WTC11 (cell line): ENCODE measurements at regions not wholly inside any gene's neighbourhood (a gene's known extent, or its start where the extent isn't known, plus 50 kb on each side); places are given as distances from the start of the nearest gene placed in this dataset.

Experiments used
- CREB1 ChIP-seq: sonication (generic); formaldehyde crosslinking; IDR thresholded peaks from 2 replicates; pipeline ENCODE4 v1.8.0; 2023; ENCODE audit warnings: mild to moderate bottlenecking, missing genetic modification reagents
- CREM ChIP-seq: sonication (generic); formaldehyde crosslinking; IDR thresholded peaks from 2 replicates; pipeline ENCODE4 v1.8.1; 2022; ENCODE audit warnings: mild to moderate bottlenecking, missing genetic modification reagents, moderate library complexity
- ELF4 ChIP-seq: sonication (generic); formaldehyde crosslinking; IDR thresholded peaks from 2 replicates; pipeline ENCODE4 v1.8.1; 2022; ENCODE audit warnings: low read depth, mild to moderate bottlenecking, moderate library complexity, missing genetic modification reagents
- FOXJ3 ChIP-seq: sonication (generic); formaldehyde crosslinking; IDR thresholded peaks from 2 replicates; pipeline ENCODE4 v1.9.0; 2021; ENCODE audit warnings: missing genetic modification reagents, mild to moderate bottlenecking, borderline replicate concordance
- NR1H2 ChIP-seq: sonication (generic); formaldehyde crosslinking; IDR thresholded peaks from 2 replicates; pipeline ENCODE4 v1.9.0; 2021; ENCODE audit warnings: mild to moderate bottlenecking, moderate library complexity, missing genetic modification reagents
- RORB ChIP-seq: fragments of 250-450 bp; sonication (Bioruptor Pico); IDR thresholded peaks from 2 replicates; pipeline ENCODE4 v1.9.0; 2021; ENCODE audit warnings: mild to moderate bottlenecking
- TEAD1 ChIP-seq: sonication (generic); formaldehyde crosslinking; IDR thresholded peaks from 2 replicates; pipeline ENCODE4 v1.8.0; 2022; ENCODE audit warnings: mild to moderate bottlenecking, missing genetic modification reagents
- TEAD4 ChIP-seq: sonication (generic); formaldehyde crosslinking; IDR thresholded peaks from 2 replicates; pipeline ENCODE4 v1.8.0; 2022; ENCODE audit warnings: mild to moderate bottlenecking, missing genetic modification reagents
- ZNF232 ChIP-seq: sonication (generic); formaldehyde crosslinking; IDR thresholded peaks from 2 replicates; pipeline ENCODE4 v1.8.0; 2022; ENCODE audit warnings: mild to moderate bottlenecking, missing genetic modification reagents
- TF ChIP-seq, protein P1 (sequence below): sonication (generic); formaldehyde crosslinking; IDR thresholded peaks from 2 replicates; pipeline ENCODE4 v1.8.1; 2022; ENCODE audit warnings: low read depth, missing genetic modification reagents, borderline replicate concordance
- TF ChIP-seq, protein P2 (sequence below): fragments of 200-600 bp; IDR thresholded peaks from 2 replicates; pipeline ENCODE4 v1.8.0; 2022; ENCODE audit warnings: antibody characterized with exemption
- TF ChIP-seq, protein P3 (sequence below): sonication (generic); formaldehyde crosslinking; IDR thresholded peaks from 2 replicates; pipeline ENCODE4 v1.8.0; 2022; ENCODE audit warnings: mild to moderate bottlenecking, missing genetic modification reagents
- TF ChIP-seq, protein P4 (sequence below): sonication (generic); formaldehyde crosslinking; IDR thresholded peaks from 2 replicates; pipeline ENCODE4 v1.8.0; 2023; ENCODE audit warnings: missing genetic modification reagents, mild to moderate bottlenecking, borderline replicate concordance

DNA sequence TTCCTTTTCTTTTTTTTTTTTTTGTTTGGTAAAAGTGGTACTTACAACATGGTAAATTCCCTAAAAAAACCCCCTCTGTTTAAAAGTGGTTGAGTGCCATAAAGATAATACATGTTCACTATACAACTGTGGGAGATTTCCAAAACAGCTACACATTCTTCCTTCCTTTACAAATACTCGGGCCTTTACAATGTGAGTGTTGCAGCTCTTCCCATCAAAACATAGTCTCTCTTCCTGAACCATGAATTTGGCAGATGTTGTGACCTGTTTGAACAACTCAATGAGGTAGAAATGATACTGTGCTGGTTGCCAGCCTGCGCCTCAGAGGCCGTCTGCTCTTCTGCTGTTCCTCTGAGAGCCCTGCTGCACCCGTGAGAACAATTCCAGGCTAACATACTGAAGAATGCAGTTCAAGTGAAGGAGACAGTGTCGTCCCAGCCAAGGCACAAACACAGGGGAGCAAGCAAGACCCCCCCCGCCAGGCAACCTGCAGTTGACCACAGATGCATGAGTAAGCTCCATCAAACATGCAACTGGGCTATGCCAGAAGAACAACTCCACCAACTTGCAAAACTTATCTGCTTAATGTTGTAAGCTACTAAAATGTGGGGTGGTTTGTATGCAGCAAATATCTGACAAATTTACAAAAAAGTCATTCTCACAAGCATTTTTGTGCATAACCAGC lies 645.0 kb downstream of the PCDH7 start:
- TF ChIP-seq, protein P1, sequence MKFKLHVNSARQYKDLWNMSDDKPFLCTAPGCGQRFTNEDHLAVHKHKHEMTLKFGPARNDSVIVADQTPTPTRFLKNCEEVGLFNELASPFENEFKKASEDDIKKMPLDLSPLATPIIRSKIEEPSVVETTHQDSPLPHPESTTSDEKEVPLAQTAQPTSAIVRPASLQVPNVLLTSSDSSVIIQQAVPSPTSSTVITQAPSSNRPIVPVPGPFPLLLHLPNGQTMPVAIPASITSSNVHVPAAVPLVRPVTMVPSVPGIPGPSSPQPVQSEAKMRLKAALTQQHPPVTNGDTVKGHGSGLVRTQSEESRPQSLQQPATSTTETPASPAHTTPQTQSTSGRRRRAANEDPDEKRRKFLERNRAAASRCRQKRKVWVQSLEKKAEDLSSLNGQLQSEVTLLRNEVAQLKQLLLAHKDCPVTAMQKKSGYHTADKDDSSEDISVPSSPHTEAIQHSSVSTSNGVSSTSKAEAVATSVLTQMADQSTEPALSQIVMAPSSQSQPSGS (CRISPR knock-in tag), result no peak
- TF ChIP-seq, protein P2, sequence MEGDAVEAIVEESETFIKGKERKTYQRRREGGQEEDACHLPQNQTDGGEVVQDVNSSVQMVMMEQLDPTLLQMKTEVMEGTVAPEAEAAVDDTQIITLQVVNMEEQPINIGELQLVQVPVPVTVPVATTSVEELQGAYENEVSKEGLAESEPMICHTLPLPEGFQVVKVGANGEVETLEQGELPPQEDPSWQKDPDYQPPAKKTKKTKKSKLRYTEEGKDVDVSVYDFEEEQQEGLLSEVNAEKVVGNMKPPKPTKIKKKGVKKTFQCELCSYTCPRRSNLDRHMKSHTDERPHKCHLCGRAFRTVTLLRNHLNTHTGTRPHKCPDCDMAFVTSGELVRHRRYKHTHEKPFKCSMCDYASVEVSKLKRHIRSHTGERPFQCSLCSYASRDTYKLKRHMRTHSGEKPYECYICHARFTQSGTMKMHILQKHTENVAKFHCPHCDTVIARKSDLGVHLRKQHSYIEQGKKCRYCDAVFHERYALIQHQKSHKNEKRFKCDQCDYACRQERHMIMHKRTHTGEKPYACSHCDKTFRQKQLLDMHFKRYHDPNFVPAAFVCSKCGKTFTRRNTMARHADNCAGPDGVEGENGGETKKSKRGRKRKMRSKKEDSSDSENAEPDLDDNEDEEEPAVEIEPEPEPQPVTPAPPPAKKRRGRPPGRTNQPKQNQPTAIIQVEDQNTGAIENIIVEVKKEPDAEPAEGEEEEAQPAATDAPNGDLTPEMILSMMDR, result no peak
- no peak for TF ChIP-seq ELF4 (CRISPR knock-in tag)
- TF ChIP-seq, protein P3, sequence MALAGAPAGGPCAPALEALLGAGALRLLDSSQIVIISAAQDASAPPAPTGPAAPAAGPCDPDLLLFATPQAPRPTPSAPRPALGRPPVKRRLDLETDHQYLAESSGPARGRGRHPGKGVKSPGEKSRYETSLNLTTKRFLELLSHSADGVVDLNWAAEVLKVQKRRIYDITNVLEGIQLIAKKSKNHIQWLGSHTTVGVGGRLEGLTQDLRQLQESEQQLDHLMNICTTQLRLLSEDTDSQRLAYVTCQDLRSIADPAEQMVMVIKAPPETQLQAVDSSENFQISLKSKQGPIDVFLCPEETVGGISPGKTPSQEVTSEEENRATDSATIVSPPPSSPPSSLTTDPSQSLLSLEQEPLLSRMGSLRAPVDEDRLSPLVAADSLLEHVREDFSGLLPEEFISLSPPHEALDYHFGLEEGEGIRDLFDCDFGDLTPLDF (CRISPR knock-in tag), result no peak
- no peak for TF ChIP-seq CREM (CRISPR knock-in tag)
- no peak for TF ChIP-seq CREB1 (CRISPR knock-in tag)
- TF ChIP-seq, protein P4, sequence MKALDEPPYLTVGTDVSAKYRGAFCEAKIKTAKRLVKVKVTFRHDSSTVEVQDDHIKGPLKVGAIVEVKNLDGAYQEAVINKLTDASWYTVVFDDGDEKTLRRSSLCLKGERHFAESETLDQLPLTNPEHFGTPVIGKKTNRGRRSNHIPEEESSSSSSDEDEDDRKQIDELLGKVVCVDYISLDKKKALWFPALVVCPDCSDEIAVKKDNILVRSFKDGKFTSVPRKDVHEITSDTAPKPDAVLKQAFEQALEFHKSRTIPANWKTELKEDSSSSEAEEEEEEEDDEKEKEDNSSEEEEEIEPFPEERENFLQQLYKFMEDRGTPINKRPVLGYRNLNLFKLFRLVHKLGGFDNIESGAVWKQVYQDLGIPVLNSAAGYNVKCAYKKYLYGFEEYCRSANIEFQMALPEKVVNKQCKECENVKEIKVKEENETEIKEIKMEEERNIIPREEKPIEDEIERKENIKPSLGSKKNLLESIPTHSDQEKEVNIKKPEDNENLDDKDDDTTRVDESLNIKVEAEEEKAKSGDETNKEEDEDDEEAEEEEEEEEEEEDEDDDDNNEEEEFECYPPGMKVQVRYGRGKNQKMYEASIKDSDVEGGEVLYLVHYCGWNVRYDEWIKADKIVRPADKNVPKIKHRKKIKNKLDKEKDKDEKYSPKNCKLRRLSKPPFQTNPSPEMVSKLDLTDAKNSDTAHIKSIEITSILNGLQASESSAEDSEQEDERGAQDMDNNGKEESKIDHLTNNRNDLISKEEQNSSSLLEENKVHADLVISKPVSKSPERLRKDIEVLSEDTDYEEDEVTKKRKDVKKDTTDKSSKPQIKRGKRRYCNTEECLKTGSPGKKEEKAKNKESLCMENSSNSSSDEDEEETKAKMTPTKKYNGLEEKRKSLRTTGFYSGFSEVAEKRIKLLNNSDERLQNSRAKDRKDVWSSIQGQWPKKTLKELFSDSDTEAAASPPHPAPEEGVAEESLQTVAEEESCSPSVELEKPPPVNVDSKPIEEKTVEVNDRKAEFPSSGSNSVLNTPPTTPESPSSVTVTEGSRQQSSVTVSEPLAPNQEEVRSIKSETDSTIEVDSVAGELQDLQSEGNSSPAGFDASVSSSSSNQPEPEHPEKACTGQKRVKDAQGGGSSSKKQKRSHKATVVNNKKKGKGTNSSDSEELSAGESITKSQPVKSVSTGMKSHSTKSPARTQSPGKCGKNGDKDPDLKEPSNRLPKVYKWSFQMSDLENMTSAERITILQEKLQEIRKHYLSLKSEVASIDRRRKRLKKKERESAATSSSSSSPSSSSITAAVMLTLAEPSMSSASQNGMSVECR, result no peak
- no peak for TF ChIP-seq FOXJ3 (CRISPR knock-in tag)
- no peak for TF ChIP-seq RORB
- no peak for TF ChIP-seq NR1H2 (CRISPR knock-in tag)
- TF ChIP-seq TEAD1 (CRISPR knock-in tag), result no peak
- no peak for TF ChIP-seq ZNF232 (CRISPR knock-in tag)
- TF ChIP-seq TEAD4 (CRISPR knock-in tag), result no peak
